GM13976 (cell line): ENCODE measurements at regions not wholly inside any gene's neighbourhood (a gene's known extent, or its start where the extent isn't known, plus 50 kb on each side); places are given as distances from the start of the nearest gene placed in this dataset.

Experiments
- DNase-seq: peaks from one replicate; pipeline ENCODE4 v3.0.0; 2012; ENCODE audit warnings: low spot score
- in situ Hi-C: fragments of 300-500 bp; cut with MboI; formaldehyde crosslinking; loops from one replicate; pipeline ENCODE4 v1.12.0; 2022; ENCODE audit warnings: low sequenced_read_pairs, mixed read lengths, inconsistent platforms; ENCODE audit not compliant: unreplicated experiment
- TF ChIP-seq, protein P1 (sequence below): IDR thresholded peaks from 2 replicates; pipeline ENCODE4 v1.5.1; 2012; ENCODE audit warnings: borderline replicate concordance, mild to moderate bottlenecking; ENCODE audit not compliant: insufficient read depth; ENCODE audit errors: extremely low read depth, missing control alignments, control extremely low read depth

DNA sequence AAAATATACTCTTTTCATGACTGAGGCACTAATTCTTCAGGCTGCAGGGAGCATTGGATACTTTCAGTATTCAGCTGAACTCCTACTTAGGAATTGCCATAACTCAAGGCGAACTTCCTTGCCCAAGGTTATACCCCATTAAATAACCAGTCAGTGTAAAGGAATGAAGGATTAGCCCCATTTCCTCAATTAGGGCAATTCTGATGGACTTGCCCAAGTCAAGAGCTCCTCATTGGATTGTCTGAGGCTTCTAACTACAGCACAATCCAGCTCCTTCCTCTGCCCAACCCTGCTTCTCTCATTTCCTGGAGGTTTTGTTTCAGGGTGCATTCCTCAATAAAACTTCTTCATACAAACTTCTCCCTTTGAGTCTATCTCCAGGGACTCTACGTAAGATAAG lies 329.2 kb downstream of the LIG4 start:
- DNase-seq: no peak
- in situ Hi-C loops: no loop called here
- TF ChIP-seq, protein P1, sequence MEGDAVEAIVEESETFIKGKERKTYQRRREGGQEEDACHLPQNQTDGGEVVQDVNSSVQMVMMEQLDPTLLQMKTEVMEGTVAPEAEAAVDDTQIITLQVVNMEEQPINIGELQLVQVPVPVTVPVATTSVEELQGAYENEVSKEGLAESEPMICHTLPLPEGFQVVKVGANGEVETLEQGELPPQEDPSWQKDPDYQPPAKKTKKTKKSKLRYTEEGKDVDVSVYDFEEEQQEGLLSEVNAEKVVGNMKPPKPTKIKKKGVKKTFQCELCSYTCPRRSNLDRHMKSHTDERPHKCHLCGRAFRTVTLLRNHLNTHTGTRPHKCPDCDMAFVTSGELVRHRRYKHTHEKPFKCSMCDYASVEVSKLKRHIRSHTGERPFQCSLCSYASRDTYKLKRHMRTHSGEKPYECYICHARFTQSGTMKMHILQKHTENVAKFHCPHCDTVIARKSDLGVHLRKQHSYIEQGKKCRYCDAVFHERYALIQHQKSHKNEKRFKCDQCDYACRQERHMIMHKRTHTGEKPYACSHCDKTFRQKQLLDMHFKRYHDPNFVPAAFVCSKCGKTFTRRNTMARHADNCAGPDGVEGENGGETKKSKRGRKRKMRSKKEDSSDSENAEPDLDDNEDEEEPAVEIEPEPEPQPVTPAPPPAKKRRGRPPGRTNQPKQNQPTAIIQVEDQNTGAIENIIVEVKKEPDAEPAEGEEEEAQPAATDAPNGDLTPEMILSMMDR: no peak

DNA sequence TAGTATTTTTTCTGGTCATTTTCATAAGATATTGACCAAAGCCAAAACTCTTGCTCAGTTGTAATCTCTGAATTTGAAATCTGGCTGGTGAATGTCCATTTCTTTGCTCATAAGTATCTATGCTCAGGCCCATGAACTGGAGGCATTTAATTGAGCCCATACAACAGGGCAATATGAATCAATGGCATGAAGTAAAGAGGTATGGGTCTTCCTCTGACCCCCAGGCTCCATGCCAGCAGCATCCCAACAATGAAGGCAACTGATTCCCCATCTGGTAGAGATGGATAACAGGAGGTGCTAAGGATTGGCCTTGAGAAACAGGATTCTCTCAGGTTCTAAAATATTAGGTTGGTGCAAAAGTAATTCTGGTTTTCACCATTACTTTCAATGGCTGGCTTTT lies 330.8 kb downstream of the LIG4 start:
- no peak for DNase-seq
- in situ Hi-C loops: no loop called here
- TF ChIP-seq, protein P1: no peak

DNA sequence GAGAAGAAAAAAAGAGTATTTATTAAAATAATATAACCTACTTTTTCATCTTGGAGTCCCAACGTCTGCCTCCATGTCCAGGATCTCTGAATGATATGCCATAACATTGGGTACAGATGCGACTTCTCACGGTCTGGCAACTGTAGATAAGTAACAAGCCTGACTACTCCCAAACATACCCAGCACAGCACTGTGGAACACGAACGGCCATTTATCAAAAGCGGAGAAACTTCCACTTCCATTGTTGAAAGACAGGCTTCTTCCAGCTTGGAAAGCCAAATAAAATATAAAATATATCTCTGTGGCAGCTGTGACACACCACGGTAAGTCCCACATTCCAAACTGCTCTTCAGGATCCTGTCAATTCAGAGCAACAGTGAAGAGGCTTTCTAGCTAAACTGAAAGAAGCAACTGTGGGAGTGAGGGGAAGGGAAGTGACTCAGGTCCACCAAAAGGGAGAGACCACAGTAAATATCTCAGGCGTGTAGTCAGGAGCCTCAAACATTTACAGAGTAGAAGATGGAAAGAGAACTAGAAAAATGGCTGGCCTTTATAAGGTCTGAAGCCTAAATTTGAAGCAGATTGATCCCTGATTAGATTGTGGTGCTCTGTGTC lies 331.7 kb downstream of the LIG4 start:
- no peak for DNase-seq
- TF ChIP-seq, protein P1: no peak
- in situ Hi-C loops: no loop called here

DNA sequence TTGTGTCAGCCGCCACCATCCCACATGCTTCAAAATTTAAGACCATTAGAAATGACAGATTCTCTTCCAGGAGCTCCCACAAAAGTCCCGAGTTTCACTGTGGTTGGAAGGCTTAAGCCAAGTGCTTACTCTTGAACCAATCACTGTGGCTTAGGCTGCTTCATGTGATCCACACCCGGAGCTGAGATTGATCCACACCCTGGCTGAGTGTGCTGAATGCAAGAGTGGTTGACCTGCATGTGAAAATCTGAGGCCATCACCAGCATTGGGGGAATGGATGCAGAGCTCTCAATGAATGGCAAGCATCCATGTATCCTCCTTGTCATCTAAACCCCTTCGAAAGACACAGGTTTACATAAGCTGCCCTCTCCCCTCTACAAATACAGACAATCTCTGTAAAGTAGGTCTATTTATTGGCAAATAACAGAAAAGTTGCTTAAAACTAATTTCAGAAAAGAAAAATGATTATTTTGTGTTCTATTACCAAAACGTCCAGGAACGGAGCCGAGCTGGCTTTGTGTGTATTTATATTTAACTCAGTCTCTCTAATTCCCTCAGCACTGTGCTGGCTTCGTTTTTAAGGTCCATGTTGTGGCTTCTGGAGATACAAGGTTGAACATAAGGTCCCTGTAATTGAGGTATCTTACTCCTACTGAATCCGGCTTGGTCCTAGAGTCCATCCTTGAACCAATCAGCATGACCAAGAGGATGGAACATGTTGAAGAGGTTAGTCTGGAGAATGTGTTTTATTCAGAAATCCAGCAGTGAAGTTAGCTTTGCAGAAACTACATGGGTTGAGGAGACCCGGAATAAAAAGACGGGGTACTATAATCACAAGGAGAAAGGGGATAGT lies 332.4 kb downstream of the LIG4 start:
- TF ChIP-seq, protein P1: no peak
- DNase-seq: no peak
- in situ Hi-C loops: no loop called here

DNA sequence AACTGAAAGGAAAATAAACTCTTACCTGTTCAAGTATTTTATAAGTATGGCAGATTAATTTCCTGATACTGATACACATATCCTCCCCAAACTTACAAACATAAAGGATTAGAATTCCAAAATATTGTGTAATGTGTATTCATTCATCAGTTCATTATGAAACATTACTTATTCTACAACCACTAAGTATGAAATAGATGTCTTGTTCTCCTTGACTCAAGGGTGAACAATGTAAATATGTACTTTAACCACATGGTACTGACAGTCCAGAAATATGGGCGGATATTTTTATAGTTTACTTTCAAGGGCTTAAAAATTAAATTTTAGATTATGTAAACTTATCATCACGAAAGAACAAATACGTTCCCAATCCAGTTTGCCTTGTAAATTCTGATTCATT lies 334.0 kb downstream of the LIG4 start:
- no peak for DNase-seq
- TF ChIP-seq, protein P1: no peak
- in situ Hi-C loops: no loop called here

DNA sequence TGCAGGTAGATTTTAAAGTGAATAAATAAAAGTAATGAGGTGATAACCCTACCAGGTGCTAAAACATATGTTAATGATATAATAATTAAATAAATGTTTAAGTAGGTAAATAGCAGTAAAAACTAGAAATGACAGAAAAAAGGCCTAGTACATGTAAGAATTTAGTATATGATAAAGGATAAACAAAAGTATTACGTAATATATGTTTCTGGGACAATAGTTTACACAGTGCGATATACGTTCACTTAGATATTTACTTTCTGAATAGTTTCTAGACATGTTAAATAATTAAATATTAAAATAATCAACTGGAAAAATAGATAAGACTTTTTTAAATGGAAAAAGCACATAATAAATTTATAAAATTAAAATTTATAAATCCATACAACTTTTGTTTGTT lies 340.9 kb downstream of the LIG4 start:
- TF ChIP-seq, protein P1: no peak
- in situ Hi-C loops: no loop called here
- no peak for DNase-seq
